WTC11 (cell line): ENCODE measurements at regions not wholly inside any gene's neighbourhood (a gene's known extent, or its start where the extent isn't known, plus 50 kb on each side); places are given as distances from the start of the nearest gene placed in this dataset.

Experiments used
- ATAC-seq: fragments of 200-7000 bp; cut with Tn5 transposase; 2 replicates; pipeline ENCODE4 v1.10.0; 2021; ENCODE audit warnings: mild to moderate bottlenecking, moderate library complexity
- CTCF ChIA-PET: fragments of 300-600 bp; sonication (Branson Sonifier 250); formaldehyde crosslinking; loops from one replicate; lab custom pipeline; 2021; ENCODE audit warnings: antibody characterized with exemption; lab: Charles Lee
- POLR2A ChIA-PET: fragments of 350-600 bp; sonication (Branson Sonifier 250); formaldehyde crosslinking; loops from one replicate; lab custom pipeline; 2021; ENCODE audit warnings: antibody characterized with exemption; lab: Charles Lee
- DNase-seq: peaks from one replicate; pipeline ENCODE4 v3.0.0; 2021; ENCODE audit warnings: low spot score
- H3K27ac Mint-ChIP-seq: 2 replicates; pipeline ENCODE4 v1.8.0; 2021; ENCODE audit warnings: mixed read lengths
- H3K27me3 Mint-ChIP-seq: 2 replicates; pipeline ENCODE4 v1.8.0; 2021; ENCODE audit warnings: low read depth, mild to moderate bottlenecking, moderate library complexity, mixed read lengths
- H3K36me3 Mint-ChIP-seq: 2 replicates; pipeline ENCODE4 v1.8.0; 2021; ENCODE audit warnings: mixed read lengths
- H3K4me1 Mint-ChIP-seq: 2 replicates; pipeline ENCODE4 v1.8.0; 2022; ENCODE audit warnings: mixed read lengths
- H3K4me3 Mint-ChIP-seq: 2 replicates; pipeline ENCODE4 v1.8.0; 2021; ENCODE audit warnings: mild to moderate bottlenecking, moderate library complexity, mixed read lengths
- H3K9me3 Mint-ChIP-seq: 2 replicates; pipeline ENCODE4 v1.8.0; 2021; ENCODE audit warnings: mixed read lengths
- ELF4 ChIP-seq: sonication (generic); formaldehyde crosslinking; IDR thresholded peaks from 2 replicates; pipeline ENCODE4 v1.8.1; 2022; ENCODE audit warnings: low read depth, mild to moderate bottlenecking, moderate library complexity, missing genetic modification reagents
- FOXJ3 ChIP-seq: sonication (generic); formaldehyde crosslinking; IDR thresholded peaks from 2 replicates; pipeline ENCODE4 v1.9.0; 2021; ENCODE audit warnings: missing genetic modification reagents, mild to moderate bottlenecking, borderline replicate concordance
- FOXP1 ChIP-seq: sonication (generic); formaldehyde crosslinking; IDR thresholded peaks from 2 replicates; pipeline ENCODE4 v1.8.0; 2022; ENCODE audit warnings: missing genetic modification reagents, mild to moderate bottlenecking, moderate library complexity, borderline replicate concordance
- GRHL2 ChIP-seq: fragments of 250-450 bp; sonication (Bioruptor Pico); IDR thresholded peaks from 2 replicates; pipeline ENCODE4 v1.8.0; 2022; ENCODE audit warnings: mild to moderate bottlenecking, moderate library complexity; ENCODE audit not compliant: insufficient replicate concordance, severe bottlenecking
- IRF2 ChIP-seq: sonication (generic); formaldehyde crosslinking; IDR thresholded peaks from 2 replicates; pipeline ENCODE4 v1.8.0; 2022; ENCODE audit warnings: low read depth, missing genetic modification reagents, borderline replicate concordance
- MXD4 ChIP-seq: fragments of 250-450 bp; sonication (Bioruptor Pico); IDR thresholded peaks from 2 replicates; pipeline ENCODE4 v1.8.0; 2021; ENCODE audit warnings: mild to moderate bottlenecking, moderate library complexity, borderline replicate concordance
- MYBL2 ChIP-seq: sonication (generic); formaldehyde crosslinking; IDR thresholded peaks from 2 replicates; pipeline ENCODE4 v1.8.1; 2023; ENCODE audit warnings: mild to moderate bottlenecking, moderate library complexity, missing genetic modification reagents
- NFATC4 ChIP-seq: fragments of 250-450 bp; sonication (Bioruptor Pico); IDR thresholded peaks from 2 replicates; pipeline ENCODE4 v1.9.0; 2021; ENCODE audit warnings: mild to moderate bottlenecking
- NFE2L1 ChIP-seq: sonication (generic); formaldehyde crosslinking; IDR thresholded peaks from 2 replicates; pipeline ENCODE4 v1.8.1; 2023; ENCODE audit warnings: missing genetic modification reagents
- NR1H2 ChIP-seq: sonication (generic); formaldehyde crosslinking; IDR thresholded peaks from 2 replicates; pipeline ENCODE4 v1.9.0; 2021; ENCODE audit warnings: mild to moderate bottlenecking, moderate library complexity, missing genetic modification reagents
- TCF7 ChIP-seq: sonication (generic); formaldehyde crosslinking; IDR thresholded peaks from 2 replicates; pipeline ENCODE4 v1.8.0; 2022; ENCODE audit warnings: mild to moderate bottlenecking, low read depth, missing genetic modification reagents, moderate library complexity
- ZNF396 ChIP-seq: fragments of 250-450 bp; sonication (Bioruptor Pico); IDR thresholded peaks from 2 replicates; pipeline ENCODE4 v1.8.0; 2021; ENCODE audit warnings: mild to moderate bottlenecking, moderate library complexity, borderline replicate concordance
- ZNF416 ChIP-seq: fragments of 250-450 bp; sonication (Bioruptor Pico); IDR thresholded peaks from 2 replicates; pipeline ENCODE4 v1.9.0; 2021; ENCODE audit warnings: mild to moderate bottlenecking, inconsistent platforms
- TF ChIP-seq, protein P1 (sequence below): sonication (generic); formaldehyde crosslinking; IDR thresholded peaks from 2 replicates; pipeline ENCODE4 v1.8.1; 2022; ENCODE audit warnings: mild to moderate bottlenecking, moderate library complexity, missing genetic modification reagents
- TF ChIP-seq, protein P2 (sequence below): sonication (generic); formaldehyde crosslinking; IDR thresholded peaks from 2 replicates; pipeline ENCODE4 v1.8.1; 2023; ENCODE audit warnings: mild to moderate bottlenecking, missing genetic modification reagents, borderline replicate concordance
- TF ChIP-seq, protein P3 (sequence below): sonication (generic); formaldehyde crosslinking; IDR thresholded peaks from 2 replicates; pipeline ENCODE4 v1.8.0; 2022; ENCODE audit warnings: missing genetic modification reagents
- TF ChIP-seq, protein P4 (sequence below): sonication (generic); formaldehyde crosslinking; IDR thresholded peaks from 2 replicates; pipeline ENCODE4 v1.8.1; 2022; ENCODE audit warnings: low read depth, missing genetic modification reagents, borderline replicate concordance
- TF ChIP-seq, protein P5 (sequence below): sonication (generic); formaldehyde crosslinking; IDR thresholded peaks from 2 replicates; pipeline ENCODE4 v1.8.0; 2022; ENCODE audit warnings: mild to moderate bottlenecking, missing genetic modification reagents

DNA sequence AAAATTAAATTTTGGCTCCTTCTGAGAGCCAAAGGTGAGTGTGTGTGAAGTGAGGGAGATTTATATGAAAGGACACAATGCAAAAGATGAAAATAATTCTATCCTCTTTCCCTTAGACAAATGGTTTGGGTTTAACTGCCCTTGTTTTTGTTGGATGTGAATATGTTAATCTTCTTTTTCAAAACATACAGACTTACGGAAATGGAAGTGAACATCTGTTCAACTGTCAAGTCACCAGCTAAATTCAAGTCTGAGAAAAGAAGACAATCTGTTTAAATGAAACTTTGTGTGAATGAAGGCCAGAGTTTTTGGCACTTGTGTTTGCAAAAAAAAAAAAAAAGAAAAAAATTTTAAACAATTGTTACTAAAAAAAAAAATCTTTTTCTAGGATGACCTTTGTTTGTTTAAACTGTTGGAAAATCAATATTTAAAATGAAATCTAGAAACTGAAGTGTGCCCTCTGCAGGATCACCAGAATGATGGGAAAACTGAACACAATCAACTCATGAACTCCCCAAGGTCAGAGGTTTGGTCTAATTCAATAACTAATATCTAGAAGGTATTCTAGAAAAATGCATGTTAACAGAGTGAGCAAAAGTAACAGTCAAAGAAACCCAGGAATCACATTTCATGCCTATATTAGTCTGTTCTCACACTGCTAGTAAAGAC is 448.8 kb downstream of the FLRT2 start:
- H3K4me3 Mint-ChIP-seq: no peak overlapping the region
- no peaks in the 10 kb centered on the region for H3K4me1 Mint-ChIP-seq
- H3K27me3 Mint-ChIP-seq: no peaks in the 10 kb centered on the region
- H3K36me3 Mint-ChIP-seq: peaks cover 15% of the 10 kb centered on the region
- ChIA-PET POLR2A (no interaction called here), CTCF (interaction anchor here (0.6 to 0.7 kb wide), 2 partner anchors 665 to 1368 kb away, joined by 3 read pairs; no protein-coding TSS in a partner anchor)
- peaks cover 19% of the 10 kb centered on the region for H3K9me3 Mint-ChIP-seq
- TF ChIP-seq ZNF416 (no peak), MYBL2 (CRISPR knock-in tag) (no peak), NFATC4 (CRISPR knock-in tag) (no peak)
- TF ChIP-seq, protein P1, sequence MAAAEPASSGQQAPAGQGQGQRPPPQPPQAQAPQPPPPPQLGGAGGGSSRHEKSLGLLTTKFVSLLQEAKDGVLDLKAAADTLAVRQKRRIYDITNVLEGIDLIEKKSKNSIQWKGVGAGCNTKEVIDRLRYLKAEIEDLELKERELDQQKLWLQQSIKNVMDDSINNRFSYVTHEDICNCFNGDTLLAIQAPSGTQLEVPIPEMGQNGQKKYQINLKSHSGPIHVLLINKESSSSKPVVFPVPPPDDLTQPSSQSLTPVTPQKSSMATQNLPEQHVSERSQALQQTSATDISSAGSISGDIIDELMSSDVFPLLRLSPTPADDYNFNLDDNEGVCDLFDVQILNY: no peak
- no peak overlapping the region for H3K27ac Mint-ChIP-seq
- DNase-seq (no peak), ATAC-seq (no peak)

DNA sequence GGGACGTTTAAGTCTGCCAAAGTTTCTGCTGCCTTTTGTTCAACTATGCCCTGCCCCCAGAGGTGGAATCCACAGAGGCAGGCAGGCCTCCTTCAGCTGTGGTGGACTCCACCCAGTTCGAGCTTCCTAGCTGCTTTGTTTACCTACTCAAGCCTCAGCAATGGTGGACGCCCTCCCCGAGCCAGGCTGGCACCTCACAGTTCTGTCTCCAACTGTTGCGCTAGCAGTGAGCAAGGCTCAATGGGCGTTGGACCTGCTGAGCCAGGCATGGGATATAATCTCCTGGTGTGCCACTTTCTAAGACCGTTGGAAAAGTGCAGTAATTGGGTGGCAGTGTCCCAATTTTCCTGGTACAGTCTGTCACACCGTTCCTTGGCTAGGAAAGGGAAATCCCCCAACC is 444.7 kb downstream of the FLRT2 start:
- no peak overlapping the region for H3K4me3 Mint-ChIP-seq
- ChIA-PET CTCF (interaction anchor here (0.6 kb wide), 1 partner anchor 231 kb away, joined by 4 read pairs; no protein-coding TSS in a partner anchor), POLR2A (no interaction called here)
- ATAC-seq: no peak
- no peak for DNase-seq
- no peak for TF ChIP-seq IRF2 (CRISPR knock-in tag)
- no peak for TF ChIP-seq GRHL2 (CRISPR knock-in tag)
- TF ChIP-seq TCF7 (CRISPR knock-in tag): no peak
- TF ChIP-seq, protein P2, sequence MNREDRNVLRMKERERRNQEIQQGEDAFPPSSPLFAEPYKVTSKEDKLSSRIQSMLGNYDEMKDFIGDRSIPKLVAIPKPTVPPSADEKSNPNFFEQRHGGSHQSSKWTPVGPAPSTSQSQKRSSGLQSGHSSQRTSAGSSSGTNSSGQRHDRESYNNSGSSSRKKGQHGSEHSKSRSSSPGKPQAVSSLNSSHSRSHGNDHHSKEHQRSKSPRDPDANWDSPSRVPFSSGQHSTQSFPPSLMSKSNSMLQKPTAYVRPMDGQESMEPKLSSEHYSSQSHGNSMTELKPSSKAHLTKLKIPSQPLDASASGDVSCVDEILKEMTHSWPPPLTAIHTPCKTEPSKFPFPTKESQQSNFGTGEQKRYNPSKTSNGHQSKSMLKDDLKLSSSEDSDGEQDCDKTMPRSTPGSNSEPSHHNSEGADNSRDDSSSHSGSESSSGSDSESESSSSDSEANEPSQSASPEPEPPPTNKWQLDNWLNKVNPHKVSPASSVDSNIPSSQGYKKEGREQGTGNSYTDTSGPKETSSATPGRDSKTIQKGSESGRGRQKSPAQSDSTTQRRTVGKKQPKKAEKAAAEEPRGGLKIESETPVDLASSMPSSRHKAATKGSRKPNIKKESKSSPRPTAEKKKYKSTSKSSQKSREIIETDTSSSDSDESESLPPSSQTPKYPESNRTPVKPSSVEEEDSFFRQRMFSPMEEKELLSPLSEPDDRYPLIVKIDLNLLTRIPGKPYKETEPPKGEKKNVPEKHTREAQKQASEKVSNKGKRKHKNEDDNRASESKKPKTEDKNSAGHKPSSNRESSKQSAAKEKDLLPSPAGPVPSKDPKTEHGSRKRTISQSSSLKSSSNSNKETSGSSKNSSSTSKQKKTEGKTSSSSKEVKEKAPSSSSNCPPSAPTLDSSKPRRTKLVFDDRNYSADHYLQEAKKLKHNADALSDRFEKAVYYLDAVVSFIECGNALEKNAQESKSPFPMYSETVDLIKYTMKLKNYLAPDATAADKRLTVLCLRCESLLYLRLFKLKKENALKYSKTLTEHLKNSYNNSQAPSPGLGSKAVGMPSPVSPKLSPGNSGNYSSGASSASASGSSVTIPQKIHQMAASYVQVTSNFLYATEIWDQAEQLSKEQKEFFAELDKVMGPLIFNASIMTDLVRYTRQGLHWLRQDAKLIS (CRISPR knock-in tag): no peak
- peaks cover 20% of the 10 kb centered on the region for H3K36me3 Mint-ChIP-seq
- H3K9me3 Mint-ChIP-seq: peaks cover 39% of the 10 kb centered on the region
- H3K27me3 Mint-ChIP-seq: no peaks in the 10 kb centered on the region
- no peak overlapping the region for H3K27ac Mint-ChIP-seq
- no peaks in the 10 kb centered on the region for H3K4me1 Mint-ChIP-seq

DNA sequence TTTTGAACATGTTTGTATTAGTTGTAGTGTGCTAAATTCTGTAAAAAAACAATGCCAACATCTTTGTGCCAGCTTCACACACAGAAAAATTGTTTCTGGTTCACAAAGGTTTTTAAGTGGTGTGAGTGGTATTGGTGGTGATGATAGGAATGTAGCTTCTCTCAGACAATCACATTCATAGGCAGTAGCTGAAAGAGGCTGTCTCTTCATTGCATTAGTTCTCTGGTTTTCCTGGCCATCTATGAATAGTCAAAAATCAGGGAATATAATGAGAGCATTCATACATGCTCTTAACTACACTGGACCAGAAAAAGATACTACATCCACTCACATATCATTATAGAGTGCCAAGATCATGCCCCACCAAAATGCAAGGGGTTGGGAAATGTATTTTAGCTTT is 433.5 kb downstream of the FLRT2 start:
- no peaks in the 10 kb centered on the region for H3K36me3 Mint-ChIP-seq
- H3K27ac Mint-ChIP-seq: no peak overlapping the region
- TF ChIP-seq ZNF416 (no peak), MXD4 (no peak), FOXP1 (CRISPR knock-in tag) (no peak), FOXJ3 (CRISPR knock-in tag) (no peak), NFE2L1 (no peak), NR1H2 (CRISPR knock-in tag) (no peak), ZNF396 (CRISPR knock-in tag) (no peak), ELF4 (CRISPR knock-in tag) (no peak)
- TF ChIP-seq, protein P3, sequence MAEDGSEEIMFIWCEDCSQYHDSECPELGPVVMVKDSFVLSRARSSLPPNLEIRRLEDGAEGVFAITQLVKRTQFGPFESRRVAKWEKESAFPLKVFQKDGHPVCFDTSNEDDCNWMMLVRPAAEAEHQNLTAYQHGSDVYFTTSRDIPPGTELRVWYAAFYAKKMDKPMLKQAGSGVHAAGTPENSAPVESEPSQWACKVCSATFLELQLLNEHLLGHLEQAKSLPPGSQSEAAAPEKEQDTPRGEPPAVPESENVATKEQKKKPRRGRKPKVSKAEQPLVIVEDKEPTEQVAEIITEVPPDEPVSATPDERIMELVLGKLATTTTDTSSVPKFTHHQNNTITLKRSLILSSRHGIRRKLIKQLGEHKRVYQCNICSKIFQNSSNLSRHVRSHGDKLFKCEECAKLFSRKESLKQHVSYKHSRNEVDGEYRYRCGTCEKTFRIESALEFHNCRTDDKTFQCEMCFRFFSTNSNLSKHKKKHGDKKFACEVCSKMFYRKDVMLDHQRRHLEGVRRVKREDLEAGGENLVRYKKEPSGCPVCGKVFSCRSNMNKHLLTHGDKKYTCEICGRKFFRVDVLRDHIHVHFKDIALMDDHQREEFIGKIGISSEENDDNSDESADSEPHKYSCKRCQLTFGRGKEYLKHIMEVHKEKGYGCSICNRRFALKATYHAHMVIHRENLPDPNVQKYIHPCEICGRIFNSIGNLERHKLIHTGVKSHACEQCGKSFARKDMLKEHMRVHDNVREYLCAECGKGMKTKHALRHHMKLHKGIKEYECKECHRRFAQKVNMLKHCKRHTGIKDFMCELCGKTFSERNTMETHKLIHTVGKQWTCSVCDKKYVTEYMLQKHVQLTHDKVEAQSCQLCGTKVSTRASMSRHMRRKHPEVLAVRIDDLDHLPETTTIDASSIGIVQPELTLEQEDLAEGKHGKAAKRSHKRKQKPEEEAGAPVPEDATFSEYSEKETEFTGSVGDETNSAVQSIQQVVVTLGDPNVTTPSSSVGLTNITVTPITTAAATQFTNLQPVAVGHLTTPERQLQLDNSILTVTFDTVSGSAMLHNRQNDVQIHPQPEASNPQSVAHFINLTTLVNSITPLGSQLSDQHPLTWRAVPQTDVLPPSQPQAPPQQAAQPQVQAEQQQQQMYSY (CRISPR knock-in tag): no peak
- TF ChIP-seq, protein P4, sequence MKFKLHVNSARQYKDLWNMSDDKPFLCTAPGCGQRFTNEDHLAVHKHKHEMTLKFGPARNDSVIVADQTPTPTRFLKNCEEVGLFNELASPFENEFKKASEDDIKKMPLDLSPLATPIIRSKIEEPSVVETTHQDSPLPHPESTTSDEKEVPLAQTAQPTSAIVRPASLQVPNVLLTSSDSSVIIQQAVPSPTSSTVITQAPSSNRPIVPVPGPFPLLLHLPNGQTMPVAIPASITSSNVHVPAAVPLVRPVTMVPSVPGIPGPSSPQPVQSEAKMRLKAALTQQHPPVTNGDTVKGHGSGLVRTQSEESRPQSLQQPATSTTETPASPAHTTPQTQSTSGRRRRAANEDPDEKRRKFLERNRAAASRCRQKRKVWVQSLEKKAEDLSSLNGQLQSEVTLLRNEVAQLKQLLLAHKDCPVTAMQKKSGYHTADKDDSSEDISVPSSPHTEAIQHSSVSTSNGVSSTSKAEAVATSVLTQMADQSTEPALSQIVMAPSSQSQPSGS: no peak
- TF ChIP-seq, protein P5, sequence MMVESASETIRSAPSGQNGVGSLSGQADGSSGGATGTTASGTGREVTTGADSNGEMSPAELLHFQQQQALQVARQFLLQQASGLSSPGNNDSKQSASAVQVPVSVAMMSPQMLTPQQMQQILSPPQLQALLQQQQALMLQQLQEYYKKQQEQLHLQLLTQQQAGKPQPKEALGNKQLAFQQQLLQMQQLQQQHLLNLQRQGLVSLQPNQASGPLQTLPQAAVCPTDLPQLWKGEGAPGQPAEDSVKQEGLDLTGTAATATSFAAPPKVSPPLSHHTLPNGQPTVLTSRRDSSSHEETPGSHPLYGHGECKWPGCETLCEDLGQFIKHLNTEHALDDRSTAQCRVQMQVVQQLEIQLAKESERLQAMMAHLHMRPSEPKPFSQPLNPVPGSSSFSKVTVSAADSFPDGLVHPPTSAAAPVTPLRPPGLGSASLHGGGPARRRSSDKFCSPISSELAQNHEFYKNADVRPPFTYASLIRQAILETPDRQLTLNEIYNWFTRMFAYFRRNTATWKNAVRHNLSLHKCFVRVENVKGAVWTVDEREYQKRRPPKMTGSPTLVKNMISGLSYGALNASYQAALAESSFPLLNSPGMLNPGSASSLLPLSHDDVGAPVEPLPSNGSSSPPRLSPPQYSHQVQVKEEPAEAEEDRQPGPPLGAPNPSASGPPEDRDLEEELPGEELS (CRISPR knock-in tag): no peak
- H3K9me3 Mint-ChIP-seq: no peaks in the 10 kb centered on the region
- H3K27me3 Mint-ChIP-seq: no peaks in the 10 kb centered on the region
- no peak overlapping the region for H3K4me3 Mint-ChIP-seq
- CTCF ChIA-PET: no interaction called here
- no peak for ATAC-seq
- POLR2A ChIA-PET: no interaction called here
- H3K4me1 Mint-ChIP-seq: 0 out of 2 replicates have a peak, but pooled peaks cover 3% of the 10 kb centered on the region
- DNase-seq: no peak
